DOHH2 (cell line): ENCODE measurements at regions not wholly inside any gene's neighbourhood (a gene's known extent, or its start where the extent isn't known, plus 50 kb on each side); places are given as distances from the start of the nearest gene placed in this dataset.

Experiments used
- H3F3A ChIP-seq: fragments of 200-600 bp; sonication (generic), shearing (Covaris generic); 2 replicates; pipeline ENCODE4 v1.6.0; 2016; ENCODE audit warnings: antibody characterized with exemption, mild to moderate bottlenecking; ENCODE audit not compliant: control insufficient read depth, insufficient read depth
- H3K27ac ChIP-seq: fragments of 200-600 bp; sonication (generic); 2 replicates; pipeline ENCODE4 v1.5.1; 2014; ENCODE audit warnings: low read depth, mild to moderate bottlenecking, low read length, moderate library complexity
- H3K27me3 ChIP-seq: fragments of 200-600 bp; sonication (generic); 2 replicates; pipeline ENCODE4 v1.6.1; 2014; ENCODE audit warnings: mild to moderate bottlenecking, low read length, mixed read lengths; ENCODE audit not compliant: control insufficient read depth
- H3K36me3 ChIP-seq: fragments of 200-600 bp; sonication (generic); 2 replicates; pipeline ENCODE4 v1.6.1; 2014; ENCODE audit warnings: mild to moderate bottlenecking, low read length, moderate library complexity, mixed read lengths; ENCODE audit not compliant: control insufficient read depth
- H3K4me1 ChIP-seq: fragments of 200-600 bp; sonication (generic); 2 replicates; pipeline ENCODE4 v1.6.1; 2014; ENCODE audit warnings: mild to moderate bottlenecking, low read length, mixed read lengths; ENCODE audit not compliant: control insufficient read depth
- H3K4me2 ChIP-seq: fragments of 200-600 bp; sonication (generic); 2 replicates; pipeline ENCODE4 v1.6.0; 2014; ENCODE audit warnings: mild to moderate bottlenecking, low read length, moderate library complexity
- H3K4me3 ChIP-seq: fragments of 200-600 bp; sonication (generic); 2 replicates; pipeline ENCODE4 v1.5.1; 2014; ENCODE audit warnings: mild to moderate bottlenecking, low read length, mixed read lengths
- H3K79me2 ChIP-seq: fragments of 200-600 bp; sonication (generic); 2 replicates; pipeline ENCODE4 v1.6.1; 2014; ENCODE audit warnings: mild to moderate bottlenecking, low read length, mixed read lengths; ENCODE audit not compliant: control insufficient read depth
- H3K9me2 ChIP-seq: fragments of 200-600 bp; sonication (generic); replicated peaks from 2 replicates; pipeline ENCODE4 v1.6.1; 2014; ENCODE audit warnings: mild to moderate bottlenecking, low read length, mixed read lengths; ENCODE audit not compliant: control insufficient read depth
- H3K9me3 ChIP-seq: fragments of 200-600 bp; sonication (generic); 2 replicates; pipeline ENCODE4 v1.6.1; 2014; ENCODE audit warnings: antibody characterized with exemption, low read length, mixed read lengths; ENCODE audit not compliant: control insufficient read depth, insufficient read depth
- H4K20me1 ChIP-seq: fragments of 200-600 bp; sonication (generic); 2 replicates; pipeline ENCODE4 v1.6.0; 2014; ENCODE audit warnings: low read depth, mild to moderate bottlenecking, antibody characterized with exemption, low read length, moderate library complexity; ENCODE audit not compliant: control insufficient read depth, insufficient read depth
- EZH2phosphoT487 ChIP-seq: fragments of 200-600 bp; sonication (generic); IDR thresholded peaks from 2 replicates; pipeline ENCODE4 v1.6.1; 2017; ENCODE audit warnings: borderline replicate concordance, mild to moderate bottlenecking, antibody characterized with exemption, low read length, moderate library complexity, mixed read lengths
- TF ChIP-seq, protein P1 (sequence below): fragments of 200-600 bp; sonication (generic); IDR thresholded peaks from one replicate; pipeline ENCODE4 v1.5.1; 2014; ENCODE audit warnings: antibody characterized with exemption, mild to moderate bottlenecking, low read depth, low read length; ENCODE audit not compliant: poor library complexity, severe bottlenecking

DNA sequence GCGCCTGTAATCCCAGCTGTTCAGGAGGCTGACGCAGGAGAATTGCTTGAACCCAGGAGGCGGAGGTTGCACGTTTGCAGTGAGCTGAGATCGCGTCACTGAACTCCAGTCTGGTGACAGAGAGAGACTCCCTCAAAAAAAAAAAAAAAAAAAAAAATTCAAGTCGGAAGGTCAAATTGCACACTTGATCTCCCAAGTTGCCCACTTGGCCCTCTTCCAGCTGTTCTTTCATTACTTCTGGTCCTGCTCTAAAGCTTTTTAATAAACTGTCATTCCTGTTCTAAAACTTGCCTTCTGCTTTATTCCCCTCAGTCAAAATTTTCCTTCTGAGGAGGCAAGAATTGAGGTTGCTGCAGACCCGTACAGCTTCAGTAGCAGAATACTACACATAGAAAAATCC is 2358.0 kb downstream of the ARAP2 start:
- H3K79me2 ChIP-seq = no peaks in the 10 kb centered on the region
- no peak overlapping the region for H3K4me3 ChIP-seq
- H3K27me3 ChIP-seq = no peaks in the 10 kb centered on the region
- no peaks in the 10 kb centered on the region for H3K9me2 ChIP-seq
- H3K27ac ChIP-seq = no peak overlapping the region
- no peaks in the 10 kb centered on the region for H3K9me3 ChIP-seq
- H4K20me1 ChIP-seq = no peaks in the 10 kb centered on the region
- TF ChIP-seq, protein P1, sequence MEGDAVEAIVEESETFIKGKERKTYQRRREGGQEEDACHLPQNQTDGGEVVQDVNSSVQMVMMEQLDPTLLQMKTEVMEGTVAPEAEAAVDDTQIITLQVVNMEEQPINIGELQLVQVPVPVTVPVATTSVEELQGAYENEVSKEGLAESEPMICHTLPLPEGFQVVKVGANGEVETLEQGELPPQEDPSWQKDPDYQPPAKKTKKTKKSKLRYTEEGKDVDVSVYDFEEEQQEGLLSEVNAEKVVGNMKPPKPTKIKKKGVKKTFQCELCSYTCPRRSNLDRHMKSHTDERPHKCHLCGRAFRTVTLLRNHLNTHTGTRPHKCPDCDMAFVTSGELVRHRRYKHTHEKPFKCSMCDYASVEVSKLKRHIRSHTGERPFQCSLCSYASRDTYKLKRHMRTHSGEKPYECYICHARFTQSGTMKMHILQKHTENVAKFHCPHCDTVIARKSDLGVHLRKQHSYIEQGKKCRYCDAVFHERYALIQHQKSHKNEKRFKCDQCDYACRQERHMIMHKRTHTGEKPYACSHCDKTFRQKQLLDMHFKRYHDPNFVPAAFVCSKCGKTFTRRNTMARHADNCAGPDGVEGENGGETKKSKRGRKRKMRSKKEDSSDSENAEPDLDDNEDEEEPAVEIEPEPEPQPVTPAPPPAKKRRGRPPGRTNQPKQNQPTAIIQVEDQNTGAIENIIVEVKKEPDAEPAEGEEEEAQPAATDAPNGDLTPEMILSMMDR = no peak
- TF ChIP-seq EZH2phosphoT487 = no peak
- no peaks in the 10 kb centered on the region for H3K36me3 ChIP-seq
- H3K4me2 ChIP-seq = no peak overlapping the region
- H3K4me1 ChIP-seq = no peaks in the 10 kb centered on the region
- H3F3A ChIP-seq = no peaks in the 10 kb centered on the region

DNA sequence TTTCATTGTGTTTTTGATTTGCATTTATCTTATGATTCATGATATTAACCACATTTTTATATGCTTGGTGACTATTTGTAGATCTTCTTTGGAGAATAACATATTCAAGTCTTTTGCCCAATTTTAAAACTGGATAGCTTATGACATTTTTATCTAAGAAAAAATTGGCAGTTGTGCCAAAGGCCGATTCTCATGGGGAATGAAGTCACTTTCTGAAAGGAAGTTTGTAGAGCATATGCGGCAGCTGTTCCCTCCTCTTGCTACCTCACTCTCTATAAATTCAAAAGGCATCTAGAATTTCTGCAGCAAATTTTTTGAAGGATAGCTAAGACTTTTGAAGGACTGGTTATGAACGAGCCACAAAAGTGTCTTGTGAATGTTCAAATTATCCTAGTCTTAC is 2353.5 kb downstream of the ARAP2 start:
- no peaks in the 10 kb centered on the region for H4K20me1 ChIP-seq
- no peaks in the 10 kb centered on the region for H3K4me1 ChIP-seq
- no peaks in the 10 kb centered on the region for H3K36me3 ChIP-seq
- H3K27me3 ChIP-seq = no peaks in the 10 kb centered on the region
- H3K4me3 ChIP-seq = no peak overlapping the region
- H3K4me2 ChIP-seq = no peak overlapping the region
- TF ChIP-seq, protein P1 = no peak
- no peak for TF ChIP-seq EZH2phosphoT487
- H3F3A ChIP-seq = no peaks in the 10 kb centered on the region
- H3K9me3 ChIP-seq = no peaks in the 10 kb centered on the region
- H3K27ac ChIP-seq = no peak overlapping the region
- no peaks in the 10 kb centered on the region for H3K9me2 ChIP-seq
- no peaks in the 10 kb centered on the region for H3K79me2 ChIP-seq

DNA sequence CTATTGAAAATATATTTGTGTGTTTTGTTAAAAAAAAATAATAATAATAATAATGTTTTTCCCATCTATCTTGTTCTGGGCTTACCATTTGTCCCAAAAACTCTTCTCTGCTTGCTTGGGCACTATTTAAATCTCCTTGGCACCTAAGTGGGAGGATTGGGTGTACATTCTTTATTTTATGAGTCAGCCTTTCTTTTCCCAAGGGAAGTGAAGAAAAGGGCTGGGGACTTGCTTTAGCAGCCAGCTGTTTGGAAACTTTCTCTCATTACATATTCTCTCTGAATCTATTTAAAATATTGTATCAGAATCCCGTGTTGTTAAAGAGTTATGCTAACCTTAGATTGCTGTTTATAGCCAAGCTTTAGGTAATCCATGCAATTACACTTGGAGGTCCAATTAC is 2332.4 kb downstream of the ARAP2 start:
- H3K36me3 ChIP-seq = no peaks in the 10 kb centered on the region
- no peaks in the 10 kb centered on the region for H3K9me3 ChIP-seq

More for the DNA sequence above, 2332.4 kb downstream of the ARAP2 start:
- Histone ChIP-seq H3K79me2 (no peaks in the 10 kb centered on the region), H3K4me3 (no peak overlapping the region), H4K20me1 (no peaks in the 10 kb centered on the region), H3K27me3 (no peaks in the 10 kb centered on the region), H3K27ac (no peak overlapping the region), H3K4me1 (no peaks in the 10 kb centered on the region), H3K4me2 (no peak overlapping the region), H3F3A (no peaks in the 10 kb centered on the region), H3K9me2 (no peaks in the 10 kb centered on the region)
- TF ChIP-seq EZH2phosphoT487 = no peak
- TF ChIP-seq, protein P1 = no peak
